DOHH2 (cell line): ENCODE measurements at regions not wholly inside any gene's neighbourhood (a gene's known extent, or its start where the extent isn't known, plus 50 kb on each side); places are given as distances from the start of the nearest gene placed in this dataset.

ENCODE experiments used
- CTCF ChIP-seq: fragments of 200-600 bp; sonication (generic); IDR thresholded peaks from one replicate; pipeline ENCODE4 v1.5.1; 2014; ENCODE audit warnings: antibody characterized with exemption, mild to moderate bottlenecking, low read depth, low read length; ENCODE audit not compliant: poor library complexity, severe bottlenecking
- EZH2phosphoT487 ChIP-seq: fragments of 200-600 bp; sonication (generic); IDR thresholded peaks from 2 replicates; pipeline ENCODE4 v1.6.1; 2017; ENCODE audit warnings: borderline replicate concordance, mild to moderate bottlenecking, antibody characterized with exemption, low read length, moderate library complexity, mixed read lengths

GRCh38 chr6:104207635-104208034 lies 652.1 kb downstream of the HACE1 start:
- no peak for TF ChIP-seq CTCF
- TF ChIP-seq EZH2phosphoT487 = no peak
